ENCODE measurements at regions not wholly inside any gene's neighbourhood (a gene's known extent, or its start where the extent isn't known, plus 50 kb on each side); places are given as distances from the start of the nearest gene placed in this dataset.

DNA sequence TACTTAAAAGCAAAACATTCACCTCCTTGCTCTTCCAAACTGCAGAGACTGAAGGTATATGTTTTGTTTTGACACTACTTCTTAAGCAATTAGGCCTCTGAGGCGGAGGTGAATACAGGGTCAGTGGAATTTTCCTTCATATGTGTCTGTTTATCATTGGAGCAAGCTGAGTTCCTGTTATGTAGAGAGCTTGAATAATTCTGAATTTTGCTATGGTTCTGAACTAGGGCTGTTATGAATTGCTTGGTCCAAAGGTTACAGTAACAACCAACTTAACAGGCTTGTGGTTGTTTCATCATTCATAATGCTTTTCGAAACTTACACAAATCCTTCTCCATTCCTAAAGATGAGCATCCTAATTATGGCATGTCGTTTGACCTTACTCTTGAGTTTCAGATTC is 444.6 kb upstream of the MEF2C start:
- TF ChIP-seq, protein P1, sequence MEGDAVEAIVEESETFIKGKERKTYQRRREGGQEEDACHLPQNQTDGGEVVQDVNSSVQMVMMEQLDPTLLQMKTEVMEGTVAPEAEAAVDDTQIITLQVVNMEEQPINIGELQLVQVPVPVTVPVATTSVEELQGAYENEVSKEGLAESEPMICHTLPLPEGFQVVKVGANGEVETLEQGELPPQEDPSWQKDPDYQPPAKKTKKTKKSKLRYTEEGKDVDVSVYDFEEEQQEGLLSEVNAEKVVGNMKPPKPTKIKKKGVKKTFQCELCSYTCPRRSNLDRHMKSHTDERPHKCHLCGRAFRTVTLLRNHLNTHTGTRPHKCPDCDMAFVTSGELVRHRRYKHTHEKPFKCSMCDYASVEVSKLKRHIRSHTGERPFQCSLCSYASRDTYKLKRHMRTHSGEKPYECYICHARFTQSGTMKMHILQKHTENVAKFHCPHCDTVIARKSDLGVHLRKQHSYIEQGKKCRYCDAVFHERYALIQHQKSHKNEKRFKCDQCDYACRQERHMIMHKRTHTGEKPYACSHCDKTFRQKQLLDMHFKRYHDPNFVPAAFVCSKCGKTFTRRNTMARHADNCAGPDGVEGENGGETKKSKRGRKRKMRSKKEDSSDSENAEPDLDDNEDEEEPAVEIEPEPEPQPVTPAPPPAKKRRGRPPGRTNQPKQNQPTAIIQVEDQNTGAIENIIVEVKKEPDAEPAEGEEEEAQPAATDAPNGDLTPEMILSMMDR (IDR thresholded peaks at IDR 0.05) = no peak
- no peak for TF ChIP-seq POLR2A (IDR thresholded peaks at IDR 0.05)
